H1 (cell line): ENCODE measurements at regions not wholly inside any gene's neighbourhood (a gene's known extent, or its start where the extent isn't known, plus 50 kb on each side); places are given as distances from the start of the nearest gene placed in this dataset.

ENCODE experiments used
- EZH2 ChIP-seq: fragments of 200-600 bp; sonication (generic); IDR thresholded peaks from 2 replicates; pipeline ENCODE4 v1.7.1; 2012; ENCODE audit warnings: low read depth, mild to moderate bottlenecking, moderate library complexity, low read length, inconsistent platforms; ENCODE audit not compliant: severe bottlenecking
- MAFK ChIP-seq: IDR thresholded peaks from 2 replicates; pipeline ENCODE4 v1.6.1; 2012; ENCODE audit warnings: low read depth, mild to moderate bottlenecking, improper control_type of control experiment, low read length
- NRF1 ChIP-seq: IDR thresholded peaks from 2 replicates; pipeline ENCODE4 v1.6.1; 2011; ENCODE audit warnings: mild to moderate bottlenecking, low read depth, low read length, improper control_type of control experiment
- ZNF274 ChIP-seq: IDR thresholded peaks from 2 replicates; pipeline ENCODE4 v1.7.0; 2012; ENCODE audit warnings: low read length, borderline replicate concordance; ENCODE audit errors: extremely low read depth
- TF ChIP-seq, protein P1 (sequence below): fragments of 300-600 bp; sonication (generic); IDR thresholded peaks from 2 replicates; pipeline ENCODE4 v1.7.1; 2012; ENCODE audit warnings: low read length, moderate library complexity, mild to moderate bottlenecking, inconsistent platforms; ENCODE audit not compliant: insufficient replicate concordance
- TF ChIP-seq, protein P2 (sequence below), 3 experiments: IDR thresholded peaks; 1 replicate in 2 of 3; 2 replicates in 1 of 3; pipeline versions ENCODE4 v1.5.1 to v1.6.1; 2011; ENCODE audit warnings: low read length in 3 of 3, mild to moderate bottlenecking in 3 of 3, inconsistent platforms in 2 of 3, low read depth in 1 of 3, moderate library complexity in 1 of 3; ENCODE audit not compliant: insufficient read depth in 1 of 3; ENCODE audit errors: control extremely low read depth in 1 of 3

DNA sequence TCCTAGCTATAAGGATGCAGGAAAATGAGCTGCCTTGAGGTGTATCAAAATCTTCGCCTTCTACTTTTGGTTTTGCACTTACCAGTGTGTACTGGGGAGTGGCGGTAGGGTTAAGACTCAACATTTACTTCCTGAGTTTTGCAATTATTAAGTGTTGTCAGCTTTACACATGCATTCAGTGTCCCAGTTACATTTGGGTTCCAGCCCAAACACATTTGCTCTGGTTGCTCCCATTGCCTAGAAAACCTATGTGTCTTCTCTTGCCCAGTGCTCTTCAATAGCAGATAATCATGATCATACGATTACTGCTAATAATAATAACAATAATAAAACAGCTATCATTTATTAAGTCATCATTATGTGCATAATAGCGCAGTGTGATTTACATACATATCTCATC is 241.5 kb upstream of the PAPPA start (continued):
- TF ChIP-seq, protein P1, sequence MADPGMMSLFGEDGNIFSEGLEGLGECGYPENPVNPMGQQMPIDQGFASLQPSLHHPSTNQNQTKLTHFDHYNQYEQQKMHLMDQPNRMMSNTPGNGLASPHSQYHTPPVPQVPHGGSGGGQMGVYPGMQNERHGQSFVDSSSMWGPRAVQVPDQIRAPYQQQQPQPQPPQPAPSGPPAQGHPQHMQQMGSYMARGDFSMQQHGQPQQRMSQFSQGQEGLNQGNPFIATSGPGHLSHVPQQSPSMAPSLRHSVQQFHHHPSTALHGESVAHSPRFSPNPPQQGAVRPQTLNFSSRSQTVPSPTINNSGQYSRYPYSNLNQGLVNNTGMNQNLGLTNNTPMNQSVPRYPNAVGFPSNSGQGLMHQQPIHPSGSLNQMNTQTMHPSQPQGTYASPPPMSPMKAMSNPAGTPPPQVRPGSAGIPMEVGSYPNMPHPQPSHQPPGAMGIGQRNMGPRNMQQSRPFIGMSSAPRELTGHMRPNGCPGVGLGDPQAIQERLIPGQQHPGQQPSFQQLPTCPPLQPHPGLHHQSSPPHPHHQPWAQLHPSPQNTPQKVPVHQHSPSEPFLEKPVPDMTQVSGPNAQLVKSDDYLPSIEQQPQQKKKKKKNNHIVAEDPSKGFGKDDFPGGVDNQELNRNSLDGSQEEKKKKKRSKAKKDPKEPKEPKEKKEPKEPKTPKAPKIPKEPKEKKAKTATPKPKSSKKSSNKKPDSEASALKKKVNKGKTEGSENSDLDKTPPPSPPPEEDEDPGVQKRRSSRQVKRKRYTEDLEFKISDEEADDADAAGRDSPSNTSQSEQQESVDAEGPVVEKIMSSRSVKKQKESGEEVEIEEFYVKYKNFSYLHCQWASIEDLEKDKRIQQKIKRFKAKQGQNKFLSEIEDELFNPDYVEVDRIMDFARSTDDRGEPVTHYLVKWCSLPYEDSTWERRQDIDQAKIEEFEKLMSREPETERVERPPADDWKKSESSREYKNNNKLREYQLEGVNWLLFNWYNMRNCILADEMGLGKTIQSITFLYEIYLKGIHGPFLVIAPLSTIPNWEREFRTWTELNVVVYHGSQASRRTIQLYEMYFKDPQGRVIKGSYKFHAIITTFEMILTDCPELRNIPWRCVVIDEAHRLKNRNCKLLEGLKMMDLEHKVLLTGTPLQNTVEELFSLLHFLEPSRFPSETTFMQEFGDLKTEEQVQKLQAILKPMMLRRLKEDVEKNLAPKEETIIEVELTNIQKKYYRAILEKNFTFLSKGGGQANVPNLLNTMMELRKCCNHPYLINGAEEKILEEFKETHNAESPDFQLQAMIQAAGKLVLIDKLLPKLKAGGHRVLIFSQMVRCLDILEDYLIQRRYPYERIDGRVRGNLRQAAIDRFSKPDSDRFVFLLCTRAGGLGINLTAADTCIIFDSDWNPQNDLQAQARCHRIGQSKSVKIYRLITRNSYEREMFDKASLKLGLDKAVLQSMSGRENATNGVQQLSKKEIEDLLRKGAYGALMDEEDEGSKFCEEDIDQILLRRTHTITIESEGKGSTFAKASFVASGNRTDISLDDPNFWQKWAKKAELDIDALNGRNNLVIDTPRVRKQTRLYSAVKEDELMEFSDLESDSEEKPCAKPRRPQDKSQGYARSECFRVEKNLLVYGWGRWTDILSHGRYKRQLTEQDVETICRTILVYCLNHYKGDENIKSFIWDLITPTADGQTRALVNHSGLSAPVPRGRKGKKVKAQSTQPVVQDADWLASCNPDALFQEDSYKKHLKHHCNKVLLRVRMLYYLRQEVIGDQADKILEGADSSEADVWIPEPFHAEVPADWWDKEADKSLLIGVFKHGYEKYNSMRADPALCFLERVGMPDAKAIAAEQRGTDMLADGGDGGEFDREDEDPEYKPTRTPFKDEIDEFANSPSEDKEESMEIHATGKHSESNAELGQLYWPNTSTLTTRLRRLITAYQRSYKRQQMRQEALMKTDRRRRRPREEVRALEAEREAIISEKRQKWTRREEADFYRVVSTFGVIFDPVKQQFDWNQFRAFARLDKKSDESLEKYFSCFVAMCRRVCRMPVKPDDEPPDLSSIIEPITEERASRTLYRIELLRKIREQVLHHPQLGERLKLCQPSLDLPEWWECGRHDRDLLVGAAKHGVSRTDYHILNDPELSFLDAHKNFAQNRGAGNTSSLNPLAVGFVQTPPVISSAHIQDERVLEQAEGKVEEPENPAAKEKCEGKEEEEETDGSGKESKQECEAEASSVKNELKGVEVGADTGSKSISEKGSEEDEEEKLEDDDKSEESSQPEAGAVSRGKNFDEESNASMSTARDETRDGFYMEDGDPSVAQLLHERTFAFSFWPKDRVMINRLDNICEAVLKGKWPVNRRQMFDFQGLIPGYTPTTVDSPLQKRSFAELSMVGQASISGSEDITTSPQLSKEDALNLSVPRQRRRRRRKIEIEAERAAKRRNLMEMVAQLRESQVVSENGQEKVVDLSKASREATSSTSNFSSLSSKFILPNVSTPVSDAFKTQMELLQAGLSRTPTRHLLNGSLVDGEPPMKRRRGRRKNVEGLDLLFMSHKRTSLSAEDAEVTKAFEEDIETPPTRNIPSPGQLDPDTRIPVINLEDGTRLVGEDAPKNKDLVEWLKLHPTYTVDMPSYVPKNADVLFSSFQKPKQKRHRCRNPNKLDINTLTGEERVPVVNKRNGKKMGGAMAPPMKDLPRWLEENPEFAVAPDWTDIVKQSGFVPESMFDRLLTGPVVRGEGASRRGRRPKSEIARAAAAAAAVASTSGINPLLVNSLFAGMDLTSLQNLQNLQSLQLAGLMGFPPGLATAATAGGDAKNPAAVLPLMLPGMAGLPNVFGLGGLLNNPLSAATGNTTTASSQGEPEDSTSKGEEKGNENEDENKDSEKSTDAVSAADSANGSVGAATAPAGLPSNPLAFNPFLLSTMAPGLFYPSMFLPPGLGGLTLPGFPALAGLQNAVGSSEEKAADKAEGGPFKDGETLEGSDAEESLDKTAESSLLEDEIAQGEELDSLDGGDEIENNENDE = no peak
- TF ChIP-seq EZH2 (no peak), NRF1 (no peak), MAFK (no peak), ZNF274 (no peak)
- TF ChIP-seq, protein P2, sequence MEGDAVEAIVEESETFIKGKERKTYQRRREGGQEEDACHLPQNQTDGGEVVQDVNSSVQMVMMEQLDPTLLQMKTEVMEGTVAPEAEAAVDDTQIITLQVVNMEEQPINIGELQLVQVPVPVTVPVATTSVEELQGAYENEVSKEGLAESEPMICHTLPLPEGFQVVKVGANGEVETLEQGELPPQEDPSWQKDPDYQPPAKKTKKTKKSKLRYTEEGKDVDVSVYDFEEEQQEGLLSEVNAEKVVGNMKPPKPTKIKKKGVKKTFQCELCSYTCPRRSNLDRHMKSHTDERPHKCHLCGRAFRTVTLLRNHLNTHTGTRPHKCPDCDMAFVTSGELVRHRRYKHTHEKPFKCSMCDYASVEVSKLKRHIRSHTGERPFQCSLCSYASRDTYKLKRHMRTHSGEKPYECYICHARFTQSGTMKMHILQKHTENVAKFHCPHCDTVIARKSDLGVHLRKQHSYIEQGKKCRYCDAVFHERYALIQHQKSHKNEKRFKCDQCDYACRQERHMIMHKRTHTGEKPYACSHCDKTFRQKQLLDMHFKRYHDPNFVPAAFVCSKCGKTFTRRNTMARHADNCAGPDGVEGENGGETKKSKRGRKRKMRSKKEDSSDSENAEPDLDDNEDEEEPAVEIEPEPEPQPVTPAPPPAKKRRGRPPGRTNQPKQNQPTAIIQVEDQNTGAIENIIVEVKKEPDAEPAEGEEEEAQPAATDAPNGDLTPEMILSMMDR (IDR thresholded peaks at IDR 0.05; ENCODE audit: control extremely low read depth in 1 of 3, insufficient read depth in 1 of 3, low read depth in 1 of 3, low read length in 3 of 3) = no peak
- TF ChIP-seq, all 59 proteins: peak for 0
